Astrocyte (in vitro differentiated cells and primary cell): ENCODE measurements at regions not wholly inside any gene's neighbourhood (a gene's known extent, or its start where the extent isn't known, plus 50 kb on each side); places are given as distances from the start of the nearest gene placed in this dataset.
A peak's percentile ranks its signal among the peaks of the same experiment; 100 is the strongest.

ENCODE experiments used
- DNase-seq: peaks from one replicate; pipeline ENCODE4 v3.0.0-alpha.2; 2010; ENCODE audit warnings: low read depth
- FAIRE-seq: peaks from 2 replicates; lab custom pipeline; 2011; peaks lifted over from hg19 to GRCh38; lab: Jason Lieb, UNC
- H2AFZ ChIP-seq: 2 replicates; pipeline ENCODE4 v1.6.0; 2012; ENCODE audit warnings: low read depth, low read length, inconsistent platforms
- H3K27ac ChIP-seq: 2 replicates; pipeline ENCODE4 v1.5.1; 2011; ENCODE audit warnings: low read depth, low read length, inconsistent platforms
- H3K27me3 ChIP-seq: 2 replicates; pipeline ENCODE4 v1.6.0; 2011; ENCODE audit warnings: low read length, inconsistent platforms; ENCODE audit not compliant: insufficient read depth
- H3K36me3 ChIP-seq: 2 replicates; pipeline ENCODE4 v1.5.1; 2011; ENCODE audit warnings: low read length, inconsistent platforms; ENCODE audit not compliant: insufficient read depth
- H3K4me1 ChIP-seq: 2 replicates; pipeline ENCODE4 v1.5.1; 2011; ENCODE audit warnings: low read length, inconsistent platforms; ENCODE audit not compliant: insufficient read depth
- H3K4me2 ChIP-seq: 2 replicates; pipeline ENCODE4 v1.6.0; 2012; ENCODE audit warnings: low read length, inconsistent platforms
- H3K4me3 ChIP-seq: 2 replicates; pipeline ENCODE4 v1.5.1; 2011; ENCODE audit warnings: low read depth, mild to moderate bottlenecking, low read length, inconsistent platforms; ENCODE audit not compliant: insufficient read depth
- H3K79me2 ChIP-seq: 2 replicates; pipeline ENCODE4 v1.6.0; 2012; ENCODE audit warnings: mild to moderate bottlenecking, low read length, inconsistent platforms; ENCODE audit not compliant: insufficient read depth
- H3K9ac ChIP-seq: 2 replicates; pipeline ENCODE4 v1.6.0; 2012; ENCODE audit warnings: mild to moderate bottlenecking, low read length, inconsistent platforms
- H3K9me3 ChIP-seq: 2 replicates; pipeline ENCODE4 v1.5.1; 2012; ENCODE audit warnings: low read depth, mild to moderate bottlenecking, low read length, inconsistent platforms; ENCODE audit not compliant: insufficient read depth
- H4K20me1 ChIP-seq: 2 replicates; pipeline ENCODE4 v1.6.0; 2012; ENCODE audit warnings: low read length, inconsistent platforms; ENCODE audit not compliant: insufficient read depth
- H3K27ac Mint-ChIP-seq: one replicate; pipeline ENCODE4 v1.8.0; 2021; ENCODE audit warnings: mild to moderate bottlenecking, mixed read lengths; ENCODE audit not compliant: unreplicated experiment
- H3K27me3 Mint-ChIP-seq: one replicate; pipeline ENCODE4 v1.8.0; 2021; ENCODE audit warnings: low read depth, mixed read lengths; ENCODE audit not compliant: unreplicated experiment
- H3K36me3 Mint-ChIP-seq: one replicate; pipeline ENCODE4 v1.8.0; 2021; ENCODE audit warnings: low read depth, mixed read lengths; ENCODE audit not compliant: unreplicated experiment
- H3K4me1 Mint-ChIP-seq: one replicate; pipeline ENCODE4 v1.8.0; 2021; ENCODE audit warnings: low read depth, mixed read lengths; ENCODE audit not compliant: unreplicated experiment
- H3K4me3 Mint-ChIP-seq: one replicate; pipeline ENCODE4 v1.8.0; 2021; ENCODE audit warnings: mild to moderate bottlenecking, moderate library complexity, mixed read lengths; ENCODE audit not compliant: unreplicated experiment
- H3K9me3 Mint-ChIP-seq: one replicate; pipeline ENCODE4 v1.8.0; 2021; ENCODE audit warnings: mild to moderate bottlenecking, mixed read lengths; ENCODE audit not compliant: unreplicated experiment
- CTCF ChIP-seq: IDR thresholded peaks from 2 replicates; pipeline ENCODE4 v1.5.1; 2011; ENCODE audit warnings: low read depth, mild to moderate bottlenecking, inconsistent platforms, low read length, moderate library complexity; ENCODE audit not compliant: insufficient read depth
- EZH2 ChIP-seq: IDR thresholded peaks from 2 replicates; pipeline ENCODE4 v1.6.1; 2012; ENCODE audit warnings: mild to moderate bottlenecking, low read length, inconsistent platforms; ENCODE audit not compliant: insufficient read depth

GRCh38 chr4:38320833-38321232 is 343.2 kb upstream of the KLF3 start:
- Mint-ChIP-seq H3K9me3 (peaks cover 9% of the 10 kb centered on the region), H3K27ac (no peak overlapping the region), H3K27me3 (no peaks in the 10 kb centered on the region), H3K4me1 (peaks cover 6% of the 10 kb centered on the region), H3K4me3 (no peak overlapping the region), H3K36me3 (no peaks in the 10 kb centered on the region)
- TF ChIP-seq EZH2 (no peak), CTCF (no peak)
- Histone ChIP-seq H2AFZ (no peak overlapping the region), H3K27me3 (no peaks in the 10 kb centered on the region), H3K27ac (no peak overlapping the region), H3K9me3 (no peaks in the 10 kb centered on the region), H3K36me3 (no peaks in the 10 kb centered on the region), H3K4me2 (no peak overlapping the region), H3K4me3 (no peak overlapping the region), H3K79me2 (no peaks in the 10 kb centered on the region), H3K9ac (no peak overlapping the region), H4K20me1 (no peaks in the 10 kb centered on the region), H3K4me1 (peaks cover 20% of the 10 kb centered on the region)
- no peak for FAIRE-seq
- DNase-seq, result no peak

GRCh38 chr4:38322714-38323113 is 341.3 kb upstream of the KLF3 start:
- Histone ChIP-seq H3K4me1 (peaks cover 20% of the 10 kb centered on the region), H3K36me3 (no peaks in the 10 kb centered on the region), H3K27me3 (no peaks in the 10 kb centered on the region), H4K20me1 (no peaks in the 10 kb centered on the region), H3K79me2 (no peaks in the 10 kb centered on the region), H3K4me3 (no peak overlapping the region), H2AFZ (no peak overlapping the region), H3K27ac (no peak overlapping the region), H3K9ac (no peak overlapping the region), H3K4me2 (peak overlapping the region; percentile 23), H3K9me3 (no peaks in the 10 kb centered on the region)
- DNase-seq (peak; percentile 82), FAIRE-seq (no peak)
- H3K9me3 Mint-ChIP-seq, result peaks cover 9% of the 10 kb centered on the region
- no peak overlapping the region for H3K27ac Mint-ChIP-seq
- H3K27me3 Mint-ChIP-seq, result no peaks in the 10 kb centered on the region
- peaks cover 6% of the 10 kb centered on the region for H3K4me1 Mint-ChIP-seq
- no peak overlapping the region for H3K4me3 Mint-ChIP-seq
- no peak for TF ChIP-seq EZH2
- no peak for TF ChIP-seq CTCF
- H3K36me3 Mint-ChIP-seq, result no peaks in the 10 kb centered on the region

GRCh38 chr4:38323141-38323641 is 340.8 kb upstream of the KLF3 start:
- Histone ChIP-seq H3K27ac (no peak overlapping the region), H3K9me3 (no peaks in the 10 kb centered on the region), H4K20me1 (no peaks in the 10 kb centered on the region), H3K79me2 (no peaks in the 10 kb centered on the region), H2AFZ (no peak overlapping the region), H3K4me3 (no peak overlapping the region), H3K27me3 (no peaks in the 10 kb centered on the region), H3K36me3 (no peaks in the 10 kb centered on the region), H3K9ac (peak overlapping the region; percentile 35), H3K4me1 (peaks cover 19% of the 10 kb centered on the region), H3K4me2 (peak overlapping the region; percentile 23)
- Mint-ChIP-seq H3K36me3 (no peaks in the 10 kb centered on the region), H3K9me3 (peaks cover 9% of the 10 kb centered on the region), H3K4me1 (peaks cover 8% of the 10 kb centered on the region), H3K27ac (peak overlapping the region; percentile 18), H3K27me3 (no peaks in the 10 kb centered on the region), H3K4me3 (no peak overlapping the region)
- FAIRE-seq (no peak), DNase-seq (peak; percentile 62)
- TF ChIP-seq CTCF (no peak), EZH2 (no peak)
